ENCODE measurements at regions not wholly inside any gene's neighbourhood (a gene's known extent, or its start where the extent isn't known, plus 50 kb on each side); places are given as distances from the start of the nearest gene placed in this dataset.
"Not testable (repeated sequence)": the region's sequence is repeated elsewhere in the genome, so short reads cannot be mapped to it uniquely, and the experiment has no call there.

GRCh38 chr6:86205980-86206379 is 563.3 kb upstream of the SYNCRIP start:
- Mint-ChIP-seq H3K9me3 (peaks cover 0 to 15% of the 10 kb centered on the region in 2 donors), H3K4me3 (no peak overlapping the region), H3K27me3 (no peaks in the 10 kb centered on the region), H3K27ac (no peak overlapping the region), H3K4me1 (no peaks in the 10 kb centered on the region)
- DNase-seq (no peak), ATAC-seq (no peak)

- no peaks in the 10 kb centered on the region for H3K4me1 Mint-ChIP-seq
- peaks cover 0 to 23% of the 10 kb centered on the region in 2 donors for H3K9me3 Mint-ChIP-seq
- no peak for ATAC-seq
- no peak overlapping the region for H3K27ac Mint-ChIP-seq
- H3K27me3 Mint-ChIP-seq, result no peaks in the 10 kb centered on the region
- no peak overlapping the region for H3K4me3 Mint-ChIP-seq
- DNase-seq, result no peak
Observed at GRCh38 chr6:86203044-86203443, 560.4 kb upstream of the SYNCRIP start.

- Mint-ChIP-seq H3K4me1 (no peaks in the 10 kb centered on the region), H3K4me3 (no peak overlapping the region), H3K27me3 (no peaks in the 10 kb centered on the region), H3K9me3 (no peaks in the 10 kb centered on the region), H3K27ac (no peak overlapping the region)
- DNase-seq, result no peak
- ATAC-seq, result no peak
Observed at GRCh38 chr6:86193821-86194220, 551.1 kb upstream of the SYNCRIP start.

- Mint-ChIP-seq H3K27ac (no peak overlapping the region), H3K27me3 (no peaks in the 10 kb centered on the region), H3K9me3 (no peaks in the 10 kb centered on the region), H3K4me1 (no peaks in the 10 kb centered on the region), H3K4me3 (no peak overlapping the region)
- DNase-seq, result no peak
- no peak for ATAC-seq
Observed at GRCh38 chr6:86192123-86192522, 549.4 kb upstream of the SYNCRIP start.

- not testable (repeated sequence) for H3K27ac Mint-ChIP-seq, ATAC-seq
Observed at GRCh38 chr6:86175149-86175548, 532.5 kb upstream of the SYNCRIP start.

GRCh38 chr6:86154852-86155251 is 512.2 kb upstream of the SYNCRIP start:
- ATAC-seq (no peak), DNase-seq (no peak)
- H3K4me3 Mint-ChIP-seq, result no peak overlapping the region
- H3K9me3 Mint-ChIP-seq, result peaks cover 0 to 6% of the 10 kb centered on the region in 2 donors
- no peaks in the 10 kb centered on the region for H3K4me1 Mint-ChIP-seq
- H3K27ac Mint-ChIP-seq, result no peak overlapping the region
- H3K27me3 Mint-ChIP-seq, result no peaks in the 10 kb centered on the region

More at GRCh38 chr6:86175149-86175548, 532.5 kb upstream of the SYNCRIP start:
- DNase-seq, H3K4me3 Mint-ChIP-seq, H3K4me1 Mint-ChIP-seq, H3K27me3 Mint-ChIP-seq: not testable (repeated sequence)
- peaks cover 10 to 11% of the 10 kb centered on the region in 2 donors for H3K9me3 Mint-ChIP-seq

- Mint-ChIP-seq H3K4me3 (no peak overlapping the region), H3K27ac (no peak overlapping the region), H3K9me3 (peaks cover 0 to 6% of the 10 kb centered on the region in 2 donors), H3K4me1 (no peaks in the 10 kb centered on the region), H3K27me3 (no peaks in the 10 kb centered on the region)
- ATAC-seq (no peak), DNase-seq (no peak)
Observed at GRCh38 chr6:86153521-86153920, 510.8 kb upstream of the SYNCRIP start.

- no peaks in the 10 kb centered on the region for H3K27me3 Mint-ChIP-seq
- no peak overlapping the region for H3K4me3 Mint-ChIP-seq
- no peaks in the 10 kb centered on the region for H3K4me1 Mint-ChIP-seq
- ATAC-seq (no peak), DNase-seq (no peak)
- peaks cover 0 to 6% of the 10 kb centered on the region in 2 donors for H3K9me3 Mint-ChIP-seq
- no peak overlapping the region for H3K27ac Mint-ChIP-seq
Observed at GRCh38 chr6:86152546-86152945, 509.9 kb upstream of the SYNCRIP start.

GRCh38 chr6:86148586-86148985 is 505.9 kb upstream of the SYNCRIP start:
- Mint-ChIP-seq H3K27ac (no peak overlapping the region), H3K9me3 (peaks cover 0 to 6% of the 10 kb centered on the region in 2 donors), H3K27me3 (no peaks in the 10 kb centered on the region), H3K4me3 (no peak overlapping the region), H3K4me1 (no peaks in the 10 kb centered on the region)
- ATAC-seq, result no peak
- no peak for DNase-seq

- Mint-ChIP-seq H3K4me1 (no peaks in the 10 kb centered on the region), H3K27ac (no peak overlapping the region), H3K4me3 (no peak overlapping the region), H3K9me3 (peaks cover 0 to 6% of the 10 kb centered on the region in 2 donors), H3K27me3 (no peaks in the 10 kb centered on the region)
- no peak for ATAC-seq
- DNase-seq, result no peak
Observed at GRCh38 chr6:86147859-86148258, 505.2 kb upstream of the SYNCRIP start.

GRCh38 chr6:86147311-86147710 is 504.6 kb upstream of the SYNCRIP start:
- no peak for DNase-seq
- Mint-ChIP-seq H3K27ac (no peak overlapping the region), H3K4me3 (no peak overlapping the region), H3K27me3 (no peaks in the 10 kb centered on the region), H3K4me1 (no peaks in the 10 kb centered on the region), H3K9me3 (peaks cover 0 to 6% of the 10 kb centered on the region in 2 donors)
- no peak for ATAC-seq

- H3K4me3 Mint-ChIP-seq, H3K27ac Mint-ChIP-seq, H3K4me1 Mint-ChIP-seq, H3K27me3 Mint-ChIP-seq, ATAC-seq, H3K9me3 Mint-ChIP-seq, DNase-seq: not testable (repeated sequence)
Observed at GRCh38 chr6:86146751-86147150, 504.1 kb upstream of the SYNCRIP start.

GRCh38 chr6:86142326-86142725 is 499.6 kb upstream of the SYNCRIP start:
- no peaks in the 10 kb centered on the region for H3K27me3 Mint-ChIP-seq
- H3K27ac Mint-ChIP-seq, result no peak overlapping the region
- H3K4me1 Mint-ChIP-seq, result no peaks in the 10 kb centered on the region
- DNase-seq (no peak), ATAC-seq (no peak)
- H3K9me3 Mint-ChIP-seq, result peaks cover 2 to 8% of the 10 kb centered on the region in 2 donors
- no peak overlapping the region for H3K4me3 Mint-ChIP-seq

- no peak for ATAC-seq
- no peak overlapping the region for H3K27ac Mint-ChIP-seq
Observed at GRCh38 chr6:86128130-86128814, 485.6 kb upstream of the SYNCRIP start.

GRCh38 chr6:86122086-86122485 is 479.4 kb upstream of the SYNCRIP start:
- no peak overlapping the region for H3K27ac Mint-ChIP-seq
- no peaks in the 10 kb centered on the region for H3K9me3 Mint-ChIP-seq
- H3K4me3 Mint-ChIP-seq, result no peak overlapping the region
- no peak for ATAC-seq
- DNase-seq, result no peak
- H3K4me1 Mint-ChIP-seq, result no peaks in the 10 kb centered on the region
- no peaks in the 10 kb centered on the region for H3K27me3 Mint-ChIP-seq

More at GRCh38 chr6:86128130-86128814, 485.6 kb upstream of the SYNCRIP start:
- H3K9me3 Mint-ChIP-seq, result peaks cover 12 to 14% of the 10 kb centered on the region in 2 donors
- H3K4me1 Mint-ChIP-seq, result no peaks in the 10 kb centered on the region
- H3K4me3 Mint-ChIP-seq, result no peak overlapping the region
- no peak for DNase-seq
- H3K27me3 Mint-ChIP-seq, result no peaks in the 10 kb centered on the region

GRCh38 chr6:86118271-86118670 is 475.6 kb upstream of the SYNCRIP start:
- Mint-ChIP-seq H3K9me3 (peaks cover 0 to 8% of the 10 kb centered on the region in 2 donors), H3K4me3 (no peak overlapping the region), H3K4me1 (no peaks in the 10 kb centered on the region), H3K27me3 (no peaks in the 10 kb centered on the region), H3K27ac (no peak overlapping the region)
- ATAC-seq (no peak), DNase-seq (no peak)

GRCh38 chr6:86107985-86108384 is 465.3 kb upstream of the SYNCRIP start:
- no peak for DNase-seq
- H3K27me3 Mint-ChIP-seq, result no peaks in the 10 kb centered on the region
- no peak overlapping the region for H3K27ac Mint-ChIP-seq
- ATAC-seq, result no peak
- H3K9me3 Mint-ChIP-seq, result peaks cover 17% of the 10 kb centered on the region in 2 donors
- H3K4me3 Mint-ChIP-seq, result no peak overlapping the region
- no peaks in the 10 kb centered on the region for H3K4me1 Mint-ChIP-seq

Measured in stimulated activated naive CD8-positive, alpha-beta T cell treated with anti-CD3 and anti-CD28 coated beads, Interleukin-15, amount 100 ng/mL, for 72 hours (primary cell).